SK-N-SH (cell line): ENCODE measurements at regions not wholly inside any gene's neighbourhood (a gene's known extent, or its start where the extent isn't known, plus 50 kb on each side); places are given as distances from the start of the nearest gene placed in this dataset.

Experiments
- CTCF ChIA-PET: fragments of 300-600, 350-600 bp; formaldehyde crosslinking; extraction: SDS; loops from one replicate; lab custom pipeline; 2021; lab: Yijun Ruan, JAX
- POLR2A ChIA-PET: fragments of 350-600 bp; sonication (Branson Sonifier 250); formaldehyde crosslinking; extraction: SDS; loops from one replicate; lab custom pipeline; 2020; ENCODE audit warnings: antibody characterized with exemption, inconsistent platforms; lab: Yijun Ruan, JAX
- DNase-seq: peaks from one replicate; pipeline ENCODE4 v3.0.0; 2012
- H2AFZ ChIP-seq: fragments of 200-600 bp; sonication (generic); 2 replicates; pipeline ENCODE4 v1.8.1; 2016; ENCODE audit warnings: antibody characterized with exemption, mild to moderate bottlenecking, low read depth
- H3F3A ChIP-seq: fragments of 200-600 bp; sonication (generic); replicated peaks from 2 replicates; pipeline ENCODE3; 2016; ENCODE audit warnings: antibody characterized with exemption, mild to moderate bottlenecking; ENCODE audit not compliant: insufficient read depth
- H3K27ac ChIP-seq, 2 experiments: fragments of 200-500 bp in 1 of 2; fragments of 200-600 bp in 1 of 2; sonication (Bioruptor generic) in 1 of 2; sonication (generic), shearing (Covaris generic) in 1 of 2; 2 replicates each; pipeline versions ENCODE4 v1.5.1 to v1.6.1; 2014 to 2016; ENCODE audit warnings: low read depth in 2 of 2, inconsistent platforms in 1 of 2, low read length in 1 of 2, mild to moderate bottlenecking in 1 of 2, mixed read lengths in 1 of 2
- H3K27me3 ChIP-seq: fragments of 200-600 bp; sonication (generic), shearing (Covaris generic); 2 replicates; pipeline ENCODE4 v1.6.1; 2016; ENCODE audit warnings: mixed run types; ENCODE audit not compliant: insufficient read depth
- H3K36me3 ChIP-seq, 2 experiments: fragments of 200-500 bp in 1 of 2; fragments of 200-600 bp in 1 of 2; sonication (Bioruptor generic) in 1 of 2; sonication (generic) in 1 of 2; replicated peaks in 1 of 2; 2 replicates each; pipeline versions ENCODE3 to v1.5.1; 2014 to 2016; ENCODE audit warnings: low read length in 1 of 2, mild to moderate bottlenecking in 1 of 2; ENCODE audit not compliant: insufficient read depth in 2 of 2, control insufficient read depth in 1 of 2
- H3K4me1 ChIP-seq, 2 experiments: fragments of 200-500 bp in 1 of 2; fragments of 200-600 bp in 1 of 2; sonication (Bioruptor generic) in 1 of 2; sonication (generic), shearing (Covaris generic) in 1 of 2; 2 replicates each; pipeline versions ENCODE4 v1.5.1 to v1.6.1; 2014 to 2016; ENCODE audit warnings: low read depth in 1 of 2, low read length in 1 of 2, mixed run types in 1 of 2; ENCODE audit not compliant: insufficient read depth in 2 of 2, control insufficient read depth in 1 of 2
- H3K4me2 ChIP-seq: fragments of 200-600 bp; sonication (generic), shearing (Covaris generic); 2 replicates; pipeline ENCODE4 v1.6.1; 2017; ENCODE audit warnings: mixed run types
- H3K4me3 ChIP-seq, 2 experiments: fragments of 200-500 bp in 1 of 2; fragments of 200-600 bp in 1 of 2; sonication (Bioruptor generic) in 1 of 2; sonication (generic), shearing (Covaris generic) in 1 of 2; 2 replicates each; pipeline versions ENCODE4 v1.5.1 to v1.8.1; 2014 to 2016; ENCODE audit warnings: low read depth in 2 of 2, inconsistent platforms in 1 of 2, low read length in 1 of 2, mild to moderate bottlenecking in 1 of 2, mixed read lengths in 1 of 2, moderate library complexity in 1 of 2
- H3K79me2 ChIP-seq: fragments of 200-600 bp; sonication (generic); 2 replicates; pipeline ENCODE4 v1.8.1; 2017; ENCODE audit warnings: mild to moderate bottlenecking; ENCODE audit not compliant: insufficient read depth
- H3K9ac ChIP-seq: fragments of 200-600 bp; sonication (generic); 2 replicates; pipeline ENCODE4 v1.6.1; 2017; ENCODE audit warnings: mixed run types
- H3K9me2 ChIP-seq: fragments of 200-600 bp; sonication (generic); 2 replicates; pipeline ENCODE4 v1.6.1; 2017; ENCODE audit warnings: mixed run types
- H3K9me3 ChIP-seq: fragments of 200-600 bp; sonication (generic); 2 replicates; pipeline ENCODE4 v1.6.1; 2017; ENCODE audit warnings: mixed run types, mild to moderate bottlenecking, moderate library complexity
- H4K20me1 ChIP-seq: fragments of 200-600 bp; sonication (generic); 2 replicates; pipeline ENCODE4 v1.6.1; 2017; ENCODE audit warnings: mild to moderate bottlenecking, mixed run types; ENCODE audit not compliant: insufficient read depth
- EP300 ChIP-seq, 2 experiments: IDR thresholded peaks; 2 replicates each; pipeline versions ENCODE4 v1.4.0 to v1.6.1; 2012; ENCODE audit warnings: borderline replicate concordance in 1 of 2, low read depth in 1 of 2, low read length in 1 of 2
- EZH2phosphoT487 ChIP-seq: fragments of 200-600 bp; sonication (generic); IDR thresholded peaks from 2 replicates; pipeline ENCODE4 v1.6.1; 2017; ENCODE audit warnings: low read depth, mixed run types, mild to moderate bottlenecking, antibody characterized with exemption, moderate library complexity, borderline replicate concordance
- GABPA ChIP-seq: IDR thresholded peaks from 2 replicates; pipeline ENCODE4 v1.4.0; 2012; ENCODE audit warnings: low read depth, mild to moderate bottlenecking
- JUND ChIP-seq: IDR thresholded peaks from 2 replicates; pipeline ENCODE4 v1.4.0; 2012
- MEF2A ChIP-seq: IDR thresholded peaks from 2 replicates; pipeline ENCODE4 v1.4.0; 2012; ENCODE audit warnings: low read depth, borderline replicate concordance
- MXI1 ChIP-seq: IDR thresholded peaks from 2 replicates; pipeline ENCODE4 v1.6.1; 2012; ENCODE audit warnings: mild to moderate bottlenecking, low read depth, low read length, improper control_type of control experiment
- POLR2AphosphoS5 ChIP-seq: IDR thresholded peaks from 2 replicates; pipeline ENCODE4 v1.6.1; 2012; ENCODE audit warnings: low read depth, low read length
- RAD21 ChIP-seq: IDR thresholded peaks from 2 replicates; pipeline ENCODE4 v1.6.1; 2012; ENCODE audit warnings: mild to moderate bottlenecking, low read length
- RCOR1 ChIP-seq: fragments of 150-350 bp; IDR thresholded peaks from 2 replicates; pipeline ENCODE4 v1.6.1; 2017; ENCODE audit warnings: antibody characterized with exemption, low read length
- RXRA ChIP-seq: IDR thresholded peaks from 2 replicates; pipeline ENCODE4 v1.4.0; 2012; ENCODE audit warnings: low read depth, mild to moderate bottlenecking, borderline replicate concordance
- SMC3 ChIP-seq: IDR thresholded peaks from 2 replicates; pipeline ENCODE4 v1.6.1; 2012; ENCODE audit warnings: low read depth, low read length, improper control_type of control experiment
- TAF1 ChIP-seq: IDR thresholded peaks from 2 replicates; pipeline ENCODE4 v1.6.1; 2012; ENCODE audit warnings: low read depth, mild to moderate bottlenecking, low read length, moderate library complexity, borderline replicate concordance
- WGBS: methylation state at CpG from one replicate; pipeline ENCODE4 v1.1.6; 2017; ENCODE audit warnings: low lambda C conversion rate; 5-methylcytosine and 5-hydroxymethylcytosine counted together
- TF ChIP-seq, protein P1 (sequence below): fragments of 150-350 bp; IDR thresholded peaks from 2 replicates; pipeline ENCODE4 v1.6.1; 2017; ENCODE audit warnings: antibody characterized with exemption, low read length, low read depth, borderline replicate concordance
- TF ChIP-seq, protein P2 (sequence below): IDR thresholded peaks from 2 replicates; pipeline ENCODE4 v1.6.1; 2012; ENCODE audit warnings: mild to moderate bottlenecking, low read depth, low read length, moderate library complexity
- TF ChIP-seq, protein P3 (sequence below): IDR thresholded peaks from 2 replicates; pipeline ENCODE4 v1.4.0; 2012; ENCODE audit warnings: low read depth, borderline replicate concordance
- TF ChIP-seq, protein P4 (sequence below): IDR thresholded peaks from 2 replicates; pipeline ENCODE4; 2012
- TF ChIP-seq, protein P5 (sequence below): fragments of 200-600 bp; sonication (generic); IDR thresholded peaks from 2 replicates; pipeline ENCODE4 v1.6.1; 2017; ENCODE audit warnings: antibody characterized with exemption, mild to moderate bottlenecking, moderate library complexity

DNA sequence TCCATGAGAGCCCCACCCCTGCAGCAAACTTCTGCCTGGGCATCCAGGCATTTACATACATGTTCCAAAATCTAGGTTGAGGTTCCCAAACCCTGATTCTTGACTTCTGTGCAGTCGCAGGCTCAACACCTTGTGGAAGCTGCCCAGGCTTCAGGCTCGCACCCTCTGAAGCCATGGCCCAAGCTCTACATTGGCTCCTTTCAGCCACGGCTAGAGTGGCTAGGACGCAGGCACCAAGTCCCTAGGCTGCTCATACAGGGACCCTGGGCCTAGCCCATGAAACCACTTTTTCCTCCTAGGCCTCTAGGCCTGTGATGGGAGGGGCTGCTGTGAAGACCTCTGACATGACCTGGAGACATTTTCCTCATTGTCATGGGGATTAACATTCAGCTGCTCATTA is 172.8 kb upstream of the SATB1 start:
- H3K27ac ChIP-seq: no peak overlapping the region
- H3K79me2 ChIP-seq: no peaks in the 10 kb centered on the region
- no peaks in the 10 kb centered on the region for H3K36me3 ChIP-seq
- 28% methylated on average over 3 of the region's 4 CpGs for WGBS
- H3K9me3 ChIP-seq: no peaks in the 10 kb centered on the region
- no peak for DNase-seq
- H3K4me2 ChIP-seq: no peak overlapping the region
- TF ChIP-seq RXRA (no peak), MEF2A (no peak), EZH2phosphoT487 (no peak), TAF1 (no peak), MXI1 (no peak), JUND (no peak), SMC3 (no peak), GABPA (no peak), EP300 (IDR thresholded peaks at IDR 0.05; ENCODE audit: borderline replicate concordance in 1 of 2, low read depth in 1 of 2, low read length in 1 of 2) (no peak), RCOR1 (no peak), POLR2AphosphoS5 (no peak), RAD21 (no peak)
- TF ChIP-seq, protein P1, sequence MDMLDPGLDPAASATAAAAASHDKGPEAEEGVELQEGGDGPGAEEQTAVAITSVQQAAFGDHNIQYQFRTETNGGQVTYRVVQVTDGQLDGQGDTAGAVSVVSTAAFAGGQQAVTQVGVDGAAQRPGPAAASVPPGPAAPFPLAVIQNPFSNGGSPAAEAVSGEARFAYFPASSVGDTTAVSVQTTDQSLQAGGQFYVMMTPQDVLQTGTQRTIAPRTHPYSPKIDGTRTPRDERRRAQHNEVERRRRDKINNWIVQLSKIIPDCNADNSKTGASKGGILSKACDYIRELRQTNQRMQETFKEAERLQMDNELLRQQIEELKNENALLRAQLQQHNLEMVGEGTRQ: no peak
- TF ChIP-seq, protein P2, sequence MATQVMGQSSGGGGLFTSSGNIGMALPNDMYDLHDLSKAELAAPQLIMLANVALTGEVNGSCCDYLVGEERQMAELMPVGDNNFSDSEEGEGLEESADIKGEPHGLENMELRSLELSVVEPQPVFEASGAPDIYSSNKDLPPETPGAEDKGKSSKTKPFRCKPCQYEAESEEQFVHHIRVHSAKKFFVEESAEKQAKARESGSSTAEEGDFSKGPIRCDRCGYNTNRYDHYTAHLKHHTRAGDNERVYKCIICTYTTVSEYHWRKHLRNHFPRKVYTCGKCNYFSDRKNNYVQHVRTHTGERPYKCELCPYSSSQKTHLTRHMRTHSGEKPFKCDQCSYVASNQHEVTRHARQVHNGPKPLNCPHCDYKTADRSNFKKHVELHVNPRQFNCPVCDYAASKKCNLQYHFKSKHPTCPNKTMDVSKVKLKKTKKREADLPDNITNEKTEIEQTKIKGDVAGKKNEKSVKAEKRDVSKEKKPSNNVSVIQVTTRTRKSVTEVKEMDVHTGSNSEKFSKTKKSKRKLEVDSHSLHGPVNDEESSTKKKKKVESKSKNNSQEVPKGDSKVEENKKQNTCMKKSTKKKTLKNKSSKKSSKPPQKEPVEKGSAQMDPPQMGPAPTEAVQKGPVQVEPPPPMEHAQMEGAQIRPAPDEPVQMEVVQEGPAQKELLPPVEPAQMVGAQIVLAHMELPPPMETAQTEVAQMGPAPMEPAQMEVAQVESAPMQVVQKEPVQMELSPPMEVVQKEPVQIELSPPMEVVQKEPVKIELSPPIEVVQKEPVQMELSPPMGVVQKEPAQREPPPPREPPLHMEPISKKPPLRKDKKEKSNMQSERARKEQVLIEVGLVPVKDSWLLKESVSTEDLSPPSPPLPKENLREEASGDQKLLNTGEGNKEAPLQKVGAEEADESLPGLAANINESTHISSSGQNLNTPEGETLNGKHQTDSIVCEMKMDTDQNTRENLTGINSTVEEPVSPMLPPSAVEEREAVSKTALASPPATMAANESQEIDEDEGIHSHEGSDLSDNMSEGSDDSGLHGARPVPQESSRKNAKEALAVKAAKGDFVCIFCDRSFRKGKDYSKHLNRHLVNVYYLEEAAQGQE: no peak
- TF ChIP-seq, protein P3, sequence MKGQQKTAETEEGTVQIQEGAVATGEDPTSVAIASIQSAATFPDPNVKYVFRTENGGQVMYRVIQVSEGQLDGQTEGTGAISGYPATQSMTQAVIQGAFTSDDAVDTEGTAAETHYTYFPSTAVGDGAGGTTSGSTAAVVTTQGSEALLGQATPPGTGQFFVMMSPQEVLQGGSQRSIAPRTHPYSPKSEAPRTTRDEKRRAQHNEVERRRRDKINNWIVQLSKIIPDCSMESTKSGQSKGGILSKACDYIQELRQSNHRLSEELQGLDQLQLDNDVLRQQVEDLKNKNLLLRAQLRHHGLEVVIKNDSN: no peak
- TF ChIP-seq, protein P4, sequence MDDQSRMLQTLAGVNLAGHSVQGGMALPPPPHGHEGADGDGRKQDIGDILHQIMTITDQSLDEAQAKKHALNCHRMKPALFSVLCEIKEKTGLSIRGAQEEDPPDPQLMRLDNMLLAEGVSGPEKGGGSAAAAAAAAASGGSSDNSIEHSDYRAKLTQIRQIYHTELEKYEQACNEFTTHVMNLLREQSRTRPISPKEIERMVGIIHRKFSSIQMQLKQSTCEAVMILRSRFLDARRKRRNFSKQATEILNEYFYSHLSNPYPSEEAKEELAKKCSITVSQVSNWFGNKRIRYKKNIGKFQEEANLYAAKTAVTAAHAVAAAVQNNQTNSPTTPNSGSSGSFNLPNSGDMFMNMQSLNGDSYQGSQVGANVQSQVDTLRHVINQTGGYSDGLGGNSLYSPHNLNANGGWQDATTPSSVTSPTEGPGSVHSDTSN: no peak
- TF ChIP-seq, protein P5, sequence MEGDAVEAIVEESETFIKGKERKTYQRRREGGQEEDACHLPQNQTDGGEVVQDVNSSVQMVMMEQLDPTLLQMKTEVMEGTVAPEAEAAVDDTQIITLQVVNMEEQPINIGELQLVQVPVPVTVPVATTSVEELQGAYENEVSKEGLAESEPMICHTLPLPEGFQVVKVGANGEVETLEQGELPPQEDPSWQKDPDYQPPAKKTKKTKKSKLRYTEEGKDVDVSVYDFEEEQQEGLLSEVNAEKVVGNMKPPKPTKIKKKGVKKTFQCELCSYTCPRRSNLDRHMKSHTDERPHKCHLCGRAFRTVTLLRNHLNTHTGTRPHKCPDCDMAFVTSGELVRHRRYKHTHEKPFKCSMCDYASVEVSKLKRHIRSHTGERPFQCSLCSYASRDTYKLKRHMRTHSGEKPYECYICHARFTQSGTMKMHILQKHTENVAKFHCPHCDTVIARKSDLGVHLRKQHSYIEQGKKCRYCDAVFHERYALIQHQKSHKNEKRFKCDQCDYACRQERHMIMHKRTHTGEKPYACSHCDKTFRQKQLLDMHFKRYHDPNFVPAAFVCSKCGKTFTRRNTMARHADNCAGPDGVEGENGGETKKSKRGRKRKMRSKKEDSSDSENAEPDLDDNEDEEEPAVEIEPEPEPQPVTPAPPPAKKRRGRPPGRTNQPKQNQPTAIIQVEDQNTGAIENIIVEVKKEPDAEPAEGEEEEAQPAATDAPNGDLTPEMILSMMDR: no peak
- ChIA-PET CTCF (no interaction called here), POLR2A (no interaction called here)
- H3F3A ChIP-seq: no peaks in the 10 kb centered on the region
- no peak overlapping the region for H3K4me3 ChIP-seq
- no peaks in the 10 kb centered on the region for H3K27me3 ChIP-seq
- H3K9ac ChIP-seq: no peak overlapping the region
- H3K9me2 ChIP-seq: no peaks in the 10 kb centered on the region
- H3K4me1 ChIP-seq: no peaks in the 10 kb centered on the region
- H4K20me1 ChIP-seq: no peaks in the 10 kb centered on the region
- no peak overlapping the region for H2AFZ ChIP-seq
